Esophagus mucosa (tissue), 1 donor: ENCODE measurements at regions not wholly inside any gene's neighbourhood (a gene's known extent, or its start where the extent isn't known, plus 50 kb on each side); places are given as distances from the start of the nearest gene placed in this dataset.
"Not testable (repeated sequence)": the region's sequence is repeated elsewhere in the genome, so short reads cannot be mapped to it uniquely, and the experiment has no call there.

Experiments used
- ATAC-seq: fragments of 200-7000 bp; cut with Tn5 transposase; one replicate; pipeline ENCODE4 v1.9.1; 2020
- donor health status: DM: yes; HTN: yes; CAD: no.

GRCh38 chr3:31102196-31102879, 207.9 kb upstream of the GADL1 start:
- ATAC-seq: no peak

GRCh38 chr3:31103181-31103580, 208.7 kb upstream of the GADL1 start:
- no peak for ATAC-seq

GRCh38 chr3:31103623-31104180, 209.2 kb upstream of the GADL1 start:
- ATAC-seq: no peak

GRCh38 chr3:31105011-31105410, 210.6 kb upstream of the GADL1 start:
- ATAC-seq: no peak

GRCh38 chr3:31105438-31106077, 211.1 kb upstream of the GADL1 start:
- peak; percentile 70 for ATAC-seq

GRCh38 chr3:31106204-31106603, 211.7 kb upstream of the GADL1 start:
- ATAC-seq: peak; percentile 87

GRCh38 chr3:31106912-31107311, 212.5 kb upstream of the GADL1 start:
- no peak for ATAC-seq

GRCh38 chr3:31114929-31115283, 220.4 kb upstream of the GADL1 start:
- ATAC-seq: peak; percentile 35

- not testable (repeated sequence) for ATAC-seq
Measured at GRCh38 chr3:31115531-31115930, 221.1 kb upstream of the GADL1 start.

GRCh38 chr3:31116651-31117050, 222.2 kb upstream of the GADL1 start:
- ATAC-seq: no peak

GRCh38 chr3:31117854-31118253, 223.4 kb upstream of the GADL1 start:
- peak; percentile 87 for ATAC-seq

GRCh38 chr3:31124373-31124772, 229.9 kb upstream of the GADL1 start:
- no peak for ATAC-seq

GRCh38 chr3:31125413-31126020, 231.1 kb upstream of the GADL1 start:
- no peak for ATAC-seq

- ATAC-seq: no peak
Measured at GRCh38 chr3:31129241-31129640, 234.8 kb upstream of the GADL1 start.

GRCh38 chr3:31132132-31132769, 237.8 kb upstream of the GADL1 start:
- peak; percentile 82 for ATAC-seq

GRCh38 chr3:31133541-31133940, 239.1 kb upstream of the GADL1 start:
- no peak for ATAC-seq

GRCh38 chr3:31135546-31135945, 241.1 kb upstream of the GADL1 start:
- no peak for ATAC-seq

- ATAC-seq: peak; percentile 39
Measured at GRCh38 chr3:31137718-31138465, 243.4 kb upstream of the GADL1 start.

- no peak for ATAC-seq
Measured at GRCh38 chr3:31140470-31140869, 246.0 kb upstream of the GADL1 start.

GRCh38 chr3:31142139-31142538, 247.7 kb upstream of the GADL1 start:
- peak; percentile 22 for ATAC-seq

GRCh38 chr3:31142543-31142942, 248.1 kb upstream of the GADL1 start:
- ATAC-seq: no peak

- no peak for ATAC-seq
Measured at GRCh38 chr3:31145062-31145461, 250.6 kb upstream of the GADL1 start.

- ATAC-seq: no peak
Measured at GRCh38 chr3:31147550-31147949, 253.1 kb upstream of the GADL1 start.
